Keratinocyte (primary cell): ENCODE measurements at regions not wholly inside any gene's neighbourhood (a gene's known extent, or its start where the extent isn't known, plus 50 kb on each side); places are given as distances from the start of the nearest gene placed in this dataset.
"Not testable (repeated sequence)": the region's sequence is repeated elsewhere in the genome, so short reads cannot be mapped to it uniquely, and the experiment has no call there.

Source experiments
- CTCF ChIP-seq, 3 experiments: IDR thresholded peaks in 1 of 3; conservative IDR thresholded peaks in 1 of 3; optimal IDR thresholded peaks in 1 of 3; 2 replicates in 2 of 3; 3 replicates in 1 of 3; pipeline versions ENCODE3 to v1.5.1; 2011; ENCODE audit warnings: low read length in 3 of 3, mild to moderate bottlenecking in 3 of 3, moderate library complexity in 2 of 3, control low read depth in 1 of 3, inconsistent platforms in 1 of 3; ENCODE audit not compliant: insufficient read depth in 2 of 3; ENCODE audit errors: extremely low read depth in 1 of 3
- EZH2 ChIP-seq: IDR thresholded peaks from one replicate; pipeline ENCODE4 v1.6.1; 2012; ENCODE audit warnings: inconsistent platforms, mild to moderate bottlenecking, low read length, moderate library complexity

GRCh38 chr12:34109909-34110531 is 87.7 kb downstream of the ALG10 start:
- not testable (repeated sequence) for TF ChIP-seq CTCF (optimal IDR thresholded peaks at IDR 0.05 in 1 of 3, IDR thresholded peaks at IDR 0.05 in 1 of 3, conservative IDR thresholded peaks at IDR 0.05 in 1 of 3; ENCODE audit: extremely low read depth in 1 of 3, insufficient read depth in 2 of 3, low read length in 3 of 3); EZH2
